GM13977 (cell line): ENCODE measurements at regions not wholly inside any gene's neighbourhood (a gene's known extent, or its start where the extent isn't known, plus 50 kb on each side); places are given as distances from the start of the nearest gene placed in this dataset.

Source experiments
- DNase-seq: peaks from one replicate; pipeline ENCODE4 v3.0.0; 2012; ENCODE audit warnings: low spot score
- CTCF ChIP-seq: IDR thresholded peaks from 2 replicates; pipeline ENCODE4 v1.5.1; 2012; ENCODE audit warnings: mild to moderate bottlenecking, control low read depth; ENCODE audit not compliant: insufficient read depth; ENCODE audit errors: extremely low read depth, missing control alignments
- in situ Hi-C: fragments of 300-500 bp; cut with MboI; formaldehyde crosslinking; loops from one replicate; pipeline ENCODE4 v1.12.0; 2022; ENCODE audit warnings: low sequenced_read_pairs, low pct_unique_long_range_greater_than_20kb, mixed read lengths, inconsistent platforms; ENCODE audit not compliant: unreplicated experiment

- no peak for DNase-seq
- TF ChIP-seq CTCF, result no peak
- in situ Hi-C loops, result loop anchor here (25.0 kb wide), 1 partner anchor 580 kb away; no protein-coding TSS in a partner anchor
Observed at GRCh38 chr20:39282619-39283092, 320.5 kb downstream of the DHX35 start.

DNA sequence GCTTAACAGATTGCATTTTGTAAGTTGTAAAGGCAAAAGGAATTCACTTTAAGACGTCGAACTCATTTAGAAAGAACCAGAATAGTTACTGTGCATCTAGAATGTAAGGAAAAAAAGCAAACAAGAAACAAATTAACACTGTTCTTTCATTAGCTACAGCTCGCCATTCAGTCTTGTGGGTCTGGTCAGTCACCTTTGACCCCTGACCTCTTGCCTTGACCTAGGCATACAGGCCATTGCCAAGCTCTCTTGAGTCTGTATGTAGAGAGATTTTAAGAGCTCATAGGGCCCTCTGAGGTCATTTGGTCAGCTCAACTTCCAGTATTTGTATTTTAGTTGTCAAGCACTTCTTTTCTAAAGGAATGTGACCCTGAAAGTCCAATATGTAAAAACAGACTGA is 318.7 kb downstream of the DHX35 start:
- DNase-seq, result no peak
- in situ Hi-C loops, result loop anchor here (25.0 kb wide), 1 partner anchor 581 kb away; no protein-coding TSS in a partner anchor
- no peak for TF ChIP-seq CTCF

GRCh38 chr20:39278230-39278788 is 316.2 kb downstream of the DHX35 start:
- no peak for DNase-seq
- TF ChIP-seq CTCF, result no peak
- in situ Hi-C loops, result loop anchor here (25.0 kb wide), 1 partner anchor 584 kb away; no protein-coding TSS in a partner anchor

DNA sequence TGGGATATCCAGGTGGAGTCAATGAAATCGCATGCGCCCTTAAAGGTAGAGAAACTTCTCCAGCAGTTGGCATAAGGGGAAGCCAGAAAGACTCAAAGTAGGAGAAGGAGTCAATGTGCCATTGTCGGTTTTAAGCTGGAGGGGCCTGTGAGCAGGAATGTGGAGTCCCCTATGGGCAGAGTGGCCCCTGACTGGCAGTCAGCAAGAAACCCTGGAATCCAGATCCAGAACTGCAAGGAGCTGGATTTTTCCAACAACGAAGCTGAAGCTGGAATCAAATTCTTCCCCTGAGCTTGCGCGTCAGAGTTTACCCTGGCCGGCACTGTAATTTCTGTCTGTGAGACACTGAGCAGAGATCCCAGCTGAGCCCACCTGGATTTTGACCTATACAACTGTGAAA is 315.0 kb downstream of the DHX35 start:
- in situ Hi-C loops, result loop anchor here (25.0 kb wide), 1 partner anchor 585 kb away; no protein-coding TSS in a partner anchor
- no peak for TF ChIP-seq CTCF
- no peak for DNase-seq

DNA sequence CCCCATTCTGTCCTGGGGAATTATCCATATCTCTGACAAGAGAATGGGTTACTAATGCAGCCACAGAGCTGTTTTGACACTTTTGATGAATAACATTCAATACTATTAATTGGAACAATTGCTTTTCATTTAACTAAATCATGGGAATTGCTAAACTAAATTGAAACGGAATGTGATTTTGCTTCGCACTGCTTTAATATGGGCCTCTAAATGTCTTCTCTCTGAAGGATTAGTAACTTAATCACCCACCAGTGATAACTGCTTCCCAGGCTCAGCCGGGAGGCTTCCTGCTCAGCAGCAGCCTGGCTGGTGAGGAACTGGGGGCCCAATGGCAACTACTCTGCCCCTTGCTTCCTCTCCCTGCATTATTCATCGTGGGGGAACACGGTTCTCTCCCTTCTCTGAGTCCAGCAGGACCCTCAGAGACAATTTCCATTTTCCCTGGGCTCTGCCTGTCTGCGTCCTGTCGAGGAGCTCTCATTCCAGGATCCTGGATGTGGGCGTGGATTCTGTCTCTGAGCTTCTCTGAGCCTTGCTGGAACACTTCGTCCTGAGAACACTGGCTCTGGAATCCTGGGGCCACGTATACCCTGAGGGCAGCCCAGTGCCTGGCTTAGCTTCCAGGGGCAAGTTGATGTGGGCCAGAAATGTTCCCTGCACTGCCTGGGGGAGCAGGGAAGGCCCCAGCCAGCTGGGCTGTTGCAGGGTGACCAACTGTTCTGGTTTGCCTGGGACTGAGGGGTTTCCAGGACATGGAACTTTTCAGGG is 308.9 kb downstream of the DHX35 start:
- in situ Hi-C loops, result no loop called here
- no peak for TF ChIP-seq CTCF

GRCh38 chr20:39269493-39270217 is 307.5 kb downstream of the DHX35 start:
- in situ Hi-C loops, result no loop called here
- no peak for TF ChIP-seq CTCF
- no peak for DNase-seq

More for the DNA sequence above, 308.9 kb downstream of the DHX35 start:
- DNase-seq, result no peak
